GM12878 (cell line): ENCODE measurements at regions not wholly inside any gene's neighbourhood (a gene's known extent, or its start where the extent isn't known, plus 50 kb on each side); places are given as distances from the start of the nearest gene placed in this dataset.

ENCODE experiments used
- EP300 ChIP-seq, 2 experiments: fragments of 150-350 bp in 1 of 2; IDR thresholded peaks; 2 replicates each; pipeline ENCODE4 v1.6.1; 2011 to 2012; ENCODE audit warnings: low read depth in 2 of 2, low read length in 2 of 2, borderline replicate concordance in 1 of 2, improper control_type of control experiment in 1 of 2, inconsistent platforms in 1 of 2; ENCODE audit not compliant: control insufficient read depth in 1 of 2
- HDAC6 ChIP-seq: fragments of 200-600 bp; sonication (generic); IDR thresholded peaks from one replicate; pipeline ENCODE4 v1.8.0; 2017; ENCODE audit warnings: antibody characterized with exemption; ENCODE audit not compliant: unreplicated experiment
- JUNB ChIP-seq: IDR thresholded peaks from 2 replicates; pipeline ENCODE4 v1.6.1; 2016; ENCODE audit warnings: antibody characterized with exemption, mild to moderate bottlenecking
- POLR2AphosphoS5 ChIP-seq: IDR thresholded peaks from 2 replicates; pipeline ENCODE4 v1.6.1; 2011; ENCODE audit warnings: mild to moderate bottlenecking, low read length, inconsistent platforms
- SIN3A ChIP-seq: IDR thresholded peaks from 2 replicates; pipeline ENCODE4 v1.6.1; 2012; ENCODE audit warnings: low read depth, low read length, improper control_type of control experiment
- SP1 ChIP-seq: IDR thresholded peaks from one replicate; pipeline ENCODE4 v1.6.1; 2011; ENCODE audit warnings: low read depth, low read length
- YBX1 ChIP-seq: fragments of 450-650 bp; IDR thresholded peaks from 2 replicates; pipeline ENCODE4 v1.6.1; 2016; ENCODE audit warnings: antibody characterized with exemption
- TF ChIP-seq, protein P1 (sequence below), 3 experiments: IDR thresholded peaks in 2 of 3; conservative IDR thresholded peaks in 1 of 3; 2 replicates each; pipeline ENCODE4 v1.5.1; 2011; ENCODE audit warnings: low read depth in 3 of 3, low read length in 3 of 3, mild to moderate bottlenecking in 3 of 3, control low read depth in 2 of 3, moderate library complexity in 2 of 3, inconsistent platforms in 1 of 3, mixed read lengths in 1 of 3; ENCODE audit not compliant: control insufficient read depth in 2 of 3, insufficient read depth in 1 of 3; ENCODE audit errors: extremely low read depth in 1 of 3

DNA sequence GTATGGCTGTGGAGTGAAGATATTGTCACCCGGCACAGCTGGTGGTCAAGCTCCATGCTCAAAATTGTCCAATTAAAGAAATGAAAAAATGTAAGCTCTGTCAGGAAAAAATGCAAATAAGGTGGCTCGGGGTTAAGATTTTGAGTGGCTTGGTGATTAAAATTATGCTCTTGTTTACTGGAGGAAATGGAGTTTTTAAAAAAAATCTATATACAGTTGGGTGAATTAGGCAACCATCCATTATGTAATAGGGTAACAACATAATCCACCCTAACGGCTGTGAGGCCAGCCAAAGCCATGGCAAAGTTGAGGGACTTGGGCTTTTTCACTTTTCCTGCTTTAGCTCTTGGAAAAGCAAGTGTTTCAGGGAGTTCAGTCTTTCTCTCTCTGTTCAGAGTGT, 260.8 kb upstream of the HABP2 start:
- TF ChIP-seq JUNB (no peak), SIN3A (no peak), HDAC6 (no peak), SP1 (no peak), EP300 (IDR thresholded peaks at IDR 0.05; ENCODE audit: borderline replicate concordance in 1 of 2, control insufficient read depth in 1 of 2, low read depth in 2 of 2, low read length in 2 of 2) (no peak), YBX1 (no peak), POLR2AphosphoS5 (no peak)
- TF ChIP-seq, protein P1, sequence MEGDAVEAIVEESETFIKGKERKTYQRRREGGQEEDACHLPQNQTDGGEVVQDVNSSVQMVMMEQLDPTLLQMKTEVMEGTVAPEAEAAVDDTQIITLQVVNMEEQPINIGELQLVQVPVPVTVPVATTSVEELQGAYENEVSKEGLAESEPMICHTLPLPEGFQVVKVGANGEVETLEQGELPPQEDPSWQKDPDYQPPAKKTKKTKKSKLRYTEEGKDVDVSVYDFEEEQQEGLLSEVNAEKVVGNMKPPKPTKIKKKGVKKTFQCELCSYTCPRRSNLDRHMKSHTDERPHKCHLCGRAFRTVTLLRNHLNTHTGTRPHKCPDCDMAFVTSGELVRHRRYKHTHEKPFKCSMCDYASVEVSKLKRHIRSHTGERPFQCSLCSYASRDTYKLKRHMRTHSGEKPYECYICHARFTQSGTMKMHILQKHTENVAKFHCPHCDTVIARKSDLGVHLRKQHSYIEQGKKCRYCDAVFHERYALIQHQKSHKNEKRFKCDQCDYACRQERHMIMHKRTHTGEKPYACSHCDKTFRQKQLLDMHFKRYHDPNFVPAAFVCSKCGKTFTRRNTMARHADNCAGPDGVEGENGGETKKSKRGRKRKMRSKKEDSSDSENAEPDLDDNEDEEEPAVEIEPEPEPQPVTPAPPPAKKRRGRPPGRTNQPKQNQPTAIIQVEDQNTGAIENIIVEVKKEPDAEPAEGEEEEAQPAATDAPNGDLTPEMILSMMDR (IDR thresholded peaks at IDR 0.05 in 2 of 3, conservative IDR thresholded peaks at IDR 0.05 in 1 of 3; ENCODE audit: control insufficient read depth in 2 of 3, extremely low read depth in 1 of 3, insufficient read depth in 1 of 3, low read depth in 3 of 3, low read length in 3 of 3) = no peak
